GM12878 (cell line): ENCODE measurements at regions not wholly inside any gene's neighbourhood (a gene's known extent, or its start where the extent isn't known, plus 50 kb on each side); places are given as distances from the start of the nearest gene placed in this dataset.

Source experiments
- ATAC-seq: fragments of 200-7000 bp; cut with Tn5 transposase; 3 replicates; pipeline ENCODE4 v1.9.1; 2020; ENCODE audit warnings: mild to moderate bottlenecking, moderate library complexity
- BruUV-seq: library from RNA; stranded (reverse); fragments of 400-500 nt; replicated peaks from 2 replicates; lab custom pipeline; 2021; lab: Mats Ljungman, UMichigan
- CTCF ChIA-PET: fragments of 300-600 bp; sonication (Branson Sonifier 250); formaldehyde crosslinking; extraction: SDS; loops from one replicate; lab custom pipeline; 2021; ENCODE audit warnings: inconsistent platforms; lab: Yijun Ruan, JAX
- POLR2A ChIA-PET: fragments of 350-600 bp; formaldehyde crosslinking; extraction: SDS; loops from one replicate; lab custom pipeline; 2021; ENCODE audit warnings: inconsistent platforms; lab: Charles Lee
- RAD21 ChIA-PET: fragments of 300-600 bp; sonication (Branson Sonifier 250); formaldehyde crosslinking; loops from one replicate; lab custom pipeline; 2023; ENCODE audit warnings: antibody characterized with exemption; ENCODE audit not compliant: unreplicated experiment; lab: Charles Lee
- SMC1A ChIA-PET: fragments of 300-600 bp; sonication (Branson Sonifier 250); formaldehyde crosslinking; loops from one replicate; lab custom pipeline; 2023; ENCODE audit not compliant: unreplicated experiment, uncharacterized antibody; lab: Charles Lee
- DNase-seq: peaks from one replicate; pipeline ENCODE4 v3.0.0-alpha.2; 2011; ENCODE audit warnings: low read depth, low spot score
- FAIRE-seq: peaks from 3 replicates; lab custom pipeline; 2011; peaks lifted over from hg19 to GRCh38; lab: Jason Lieb, UNC
- H2AFZ ChIP-seq: 2 replicates; pipeline ENCODE4 v1.6.0; 2011; ENCODE audit warnings: low read depth, low read length, control low read depth; ENCODE audit not compliant: control insufficient read depth
- H3K27ac ChIP-seq: 2 replicates; pipeline ENCODE4 v1.5.1; 2011; ENCODE audit warnings: control low read depth; ENCODE audit not compliant: control insufficient read depth, insufficient read depth
- H3K27me3 ChIP-seq, 2 experiments: replicated peaks in 1 of 2; 2 replicates each; pipeline versions ENCODE4 v1.6.0 to v1.6.1; 2011; ENCODE audit warnings: low read length in 1 of 2; ENCODE audit not compliant: control insufficient read depth in 2 of 2, insufficient read depth in 2 of 2
- H3K36me3 ChIP-seq, 2 experiments: 2 replicates each; pipeline ENCODE4 v1.5.1; 2011; ENCODE audit warnings: low read length in 1 of 2; ENCODE audit not compliant: control insufficient read depth in 2 of 2, insufficient read depth in 2 of 2
- H3K4me1 ChIP-seq: 2 replicates; pipeline ENCODE4 v1.6.1; 2011; ENCODE audit warnings: mild to moderate bottlenecking, low read length, moderate library complexity, mixed read lengths; ENCODE audit not compliant: control insufficient read depth, insufficient read depth
- H3K4me2 ChIP-seq: 2 replicates; pipeline ENCODE4 v1.6.0; 2011; ENCODE audit warnings: control low read depth; ENCODE audit not compliant: control insufficient read depth, insufficient read depth
- H3K4me3 ChIP-seq: fragments of 200-600 bp; sonication (generic); 2 replicates; pipeline ENCODE4 v1.5.1; 2016
- H3K79me2 ChIP-seq: 2 replicates; pipeline ENCODE4 v1.6.0; 2011; ENCODE audit warnings: low read length; ENCODE audit not compliant: control insufficient read depth, insufficient read depth
- H3K9ac ChIP-seq: 2 replicates; pipeline ENCODE4 v1.8.0; 2011; ENCODE audit warnings: low read length, control low read depth, mixed read lengths; ENCODE audit not compliant: control insufficient read depth, insufficient read depth
- H3K9me3 ChIP-seq: replicated peaks from 3 replicates; pipeline ENCODE4 v1.5.1; 2011; ENCODE audit warnings: mild to moderate bottlenecking, low read length; ENCODE audit not compliant: control insufficient read depth, insufficient read depth
- H4K20me1 ChIP-seq: 2 replicates; pipeline ENCODE4 v1.6.0; 2011; ENCODE audit not compliant: control insufficient read depth, insufficient read depth
- CHD2 ChIP-seq: IDR thresholded peaks from 2 replicates; pipeline ENCODE4 v1.6.1; 2011; ENCODE audit warnings: low read depth, low read length, improper control_type of control experiment, borderline replicate concordance
- CREM ChIP-seq: IDR thresholded peaks from 2 replicates; pipeline ENCODE4 v1.6.1; 2014; ENCODE audit warnings: antibody characterized with exemption, low read depth
- IRF5 ChIP-seq: fragments of 450-650 bp; IDR thresholded peaks from 2 replicates; pipeline ENCODE4 v1.6.1; 2017; ENCODE audit warnings: borderline replicate concordance
- JUND ChIP-seq: IDR thresholded peaks from 2 replicates; pipeline ENCODE4 v1.6.1; 2012; ENCODE audit warnings: low read depth, mild to moderate bottlenecking, low read length, improper control_type of control experiment, moderate library complexity
- NFYB ChIP-seq: IDR thresholded peaks from 2 replicates; pipeline ENCODE4 v1.6.1; 2011; ENCODE audit warnings: low read depth, mild to moderate bottlenecking, low read length, improper control_type of control experiment, moderate library complexity; ENCODE audit not compliant: insufficient read depth
- POLR2A ChIP-seq: IDR thresholded peaks from 2 replicates; pipeline ENCODE4 v1.6.1; 2011; ENCODE audit warnings: low read depth, mild to moderate bottlenecking, low read length
- REST ChIP-seq: IDR thresholded peaks from 2 replicates; pipeline ENCODE4 v1.6.1; 2012; ENCODE audit warnings: mild to moderate bottlenecking, low read depth, low read length
- SMAD5 ChIP-seq: IDR thresholded peaks from 2 replicates; pipeline ENCODE4 v1.6.1; 2016; ENCODE audit warnings: antibody characterized with exemption, low read depth
- STAT1 ChIP-seq: fragments of 450-650 bp; conservative IDR thresholded peaks from 2 replicates; pipeline ENCODE4 v1.6.1; 2014; ENCODE audit warnings: antibody characterized with exemption, mild to moderate bottlenecking
- ZBTB4 ChIP-seq: fragments of 450-650 bp; formaldehyde crosslinking; IDR thresholded peaks from 2 replicates; pipeline ENCODE4 v1.4.0; 2022; ENCODE audit warnings: mild to moderate bottlenecking, moderate library complexity
- WGBS: methylation state at CpG from one replicate; pipeline ENCODE4 v1.1.6; 2016; ENCODE audit warnings: low lambda C conversion rate; ENCODE audit not compliant: insufficient replicate concordance, insufficient coverage; ENCODE audit errors: missing lambda C conversion rate; 5-methylcytosine and 5-hydroxymethylcytosine counted together
- in situ Hi-C: fragments of 300-500 bp; cut with MboI; formaldehyde crosslinking; loops from 9 replicates; pipeline ENCODE4 v1.14.3; 2018; ENCODE audit warnings: mixed read lengths
- intact Hi-C: fragments of 100-400 bp; cut with micrococcal nuclease; formaldehyde crosslinking; loops from one replicate; pipeline ENCODE4 v1.14.2; 2022; ENCODE audit not compliant: unreplicated experiment

GRCh38 chr3:96267577-96267976, 546.8 kb upstream of the EPHA6 start:
- TF ChIP-seq NFYB: no peak
- TF ChIP-seq JUND: no peak
- TF ChIP-seq, all 136 proteins: peak for 0
- Histone ChIP-seq H3K36me3 (no peaks in the 10 kb centered on the region), H3K9ac (no peak overlapping the region), H3K4me3 (no peak overlapping the region), H3K9me3 (no peaks in the 10 kb centered on the region), H3K4me1 (no peaks in the 10 kb centered on the region), H4K20me1 (no peaks in the 10 kb centered on the region), H3K4me2 (no peak overlapping the region), H2AFZ (no peak overlapping the region), H3K79me2 (no peaks in the 10 kb centered on the region), H3K27me3 (no peaks in the 10 kb centered on the region), H3K27ac (no peak overlapping the region)
- FAIRE-seq (no peak), ATAC-seq (no peak), DNase-seq (no peak)
- ChIA-PET RAD21 (no interaction called here), SMC1A (interaction anchor here (1.2 kb wide), 1 partner anchor 9 kb away, joined by 3 read pairs; no protein-coding TSS in a partner anchor), CTCF (no interaction called here), POLR2A (no interaction called here)
- in situ Hi-C loops: no loop called here
- WGBS: 69% methylated on average over 3 of the region's 3 CpGs
- intact Hi-C loops: no loop called here
- BruUV-seq: no TSS peak

- POLR2A ChIA-PET: no interaction called here
- H4K20me1 ChIP-seq: no peaks in the 10 kb centered on the region
- RAD21 ChIA-PET: no interaction called here
- FAIRE-seq (no peak), ATAC-seq (peak; percentile 52; the same call in 2 of the 3 replicates), DNase-seq (no peak)
- H3K79me2 ChIP-seq: no peaks in the 10 kb centered on the region
- no peak overlapping the region for H3K9ac ChIP-seq
- H3K9me3 ChIP-seq: no peaks in the 10 kb centered on the region
- H2AFZ ChIP-seq: no peak overlapping the region
- 9% methylated on average over 4 of the region's 4 CpGs for WGBS
- H3K27ac ChIP-seq: no peak overlapping the region
- CTCF ChIA-PET: no interaction called here
- H3K4me1 ChIP-seq: no peaks in the 10 kb centered on the region
- no peaks in the 10 kb centered on the region for H3K36me3 ChIP-seq
- in situ Hi-C loops (no loop called here), intact Hi-C loops (no loop called here)
- no peaks in the 10 kb centered on the region for H3K27me3 ChIP-seq
- no peak overlapping the region for H3K4me3 ChIP-seq
- BruUV-seq: no TSS peak
- SMC1A ChIA-PET: no interaction called here
- no peak overlapping the region for H3K4me2 ChIP-seq
- TF ChIP-seq CREM (no peak), POLR2A (no peak), REST (no peak), STAT1 (no peak), ZBTB4 (CRISPR knock-in tag) (no peak), CHD2 (no peak), IRF5 (no peak), SMAD5 (no peak)
These were observed 520.3 kb upstream of the EPHA6 start for GRCh38 chr3:96294143-96294542.
